A673 (cell line): ENCODE measurements at regions not wholly inside any gene's neighbourhood (a gene's known extent, or its start where the extent isn't known, plus 50 kb on each side); places are given as distances from the start of the nearest gene placed in this dataset.

Source experiments
- BruUV-seq: library from RNA; stranded (reverse); fragments of 400-500 nt; replicated peaks from 2 replicates; lab custom pipeline; 2021; lab: Mats Ljungman, UMichigan
- CTCF ChIA-PET: fragments of 300-600 bp; sonication (Branson Sonifier 250); formaldehyde crosslinking; loops from one replicate; lab custom pipeline; 2022; ENCODE audit warnings: antibody characterized with exemption; lab: Charles Lee
- POLR2A ChIA-PET: fragments of 300-600 bp; sonication (Branson Sonifier 250); formaldehyde crosslinking; loops from one replicate; lab custom pipeline; 2022; ENCODE audit warnings: antibody characterized with exemption; ENCODE audit not compliant: low non-redundant PET; lab: Charles Lee
- DNase-seq: peaks from one replicate; pipeline ENCODE4 v3.0.0-alpha.2; 2015; ENCODE audit warnings: low spot score
- H3K27ac ChIP-seq: fragments of 200-600 bp; sonication (generic); 2 replicates; pipeline ENCODE4 v1.5.1; 2016; ENCODE audit warnings: mixed run types, low read depth, mild to moderate bottlenecking, mixed read lengths, antibody characterized with exemption, low read length; ENCODE audit not compliant: poor library complexity, severe bottlenecking
- H3K27me3 ChIP-seq: fragments of 200-600 bp; sonication (generic); replicated peaks from 2 replicates; pipeline ENCODE4 v1.6.1; 2017; ENCODE audit warnings: mixed run types, low read depth, mild to moderate bottlenecking, mixed read lengths, antibody characterized with exemption, low read length; ENCODE audit not compliant: insufficient read depth, poor library complexity
- H3K36me3 ChIP-seq: fragments of 200-600 bp; sonication (generic); 2 replicates; pipeline ENCODE4 v1.6.1; 2016; ENCODE audit warnings: mixed run types, mild to moderate bottlenecking, mixed read lengths, antibody characterized with exemption, low read length; ENCODE audit not compliant: insufficient read depth, poor library complexity, severe bottlenecking
- H3K4me1 ChIP-seq: fragments of 200-600 bp; sonication (generic); 2 replicates; pipeline ENCODE4 v1.6.1; 2017; ENCODE audit warnings: mixed run types, mild to moderate bottlenecking, mixed read lengths, antibody characterized with exemption, low read length; ENCODE audit not compliant: insufficient read depth, poor library complexity, severe bottlenecking
- H3K4me3 ChIP-seq: fragments of 200-600 bp; sonication (generic); 2 replicates; pipeline ENCODE4 v1.5.1; 2016; ENCODE audit warnings: low read depth, mixed run types, mild to moderate bottlenecking, mixed read lengths, low read length; ENCODE audit not compliant: poor library complexity, severe bottlenecking
- H3K9me3 ChIP-seq: fragments of 200-600 bp; sonication (generic); 2 replicates; pipeline ENCODE4 v1.6.1; 2016; ENCODE audit warnings: mixed run types, low read depth, mild to moderate bottlenecking, mixed read lengths, antibody characterized with exemption, low read length; ENCODE audit not compliant: poor library complexity, severe bottlenecking
- CTCF ChIP-seq: fragments of 300-800, 200-600 bp; sonication (generic); conservative IDR thresholded peaks from 2 replicates; pipeline ENCODE4 v1.5.1; 2017; ENCODE audit warnings: low read depth, mild to moderate bottlenecking, antibody characterized with exemption, low read length, moderate library complexity, mixed read lengths
- EZH2 ChIP-seq: fragments of 200-600 bp; sonication (generic); IDR thresholded peaks from 2 replicates; pipeline ENCODE4 v1.6.1; 2017; ENCODE audit warnings: borderline replicate concordance, low read depth, mild to moderate bottlenecking, mixed read lengths, antibody characterized with exemption, low read length; ENCODE audit not compliant: poor library complexity, severe bottlenecking
- intact Hi-C: fragments of 100-400 bp; cut with micrococcal nuclease; formaldehyde crosslinking; loops from one replicate; pipeline ENCODE4 v1.10.0; 2022; ENCODE audit not compliant: unreplicated experiment

GRCh38 chr11:69231466-69232018, 62.4 kb upstream of the MYEOV start:
- BruUV-seq, result no TSS peak
- H3K27me3 ChIP-seq, result no peaks in the 10 kb centered on the region
- H3K4me3 ChIP-seq, result no peak overlapping the region
- TF ChIP-seq EZH2 (no peak), CTCF (no peak)
- intact Hi-C loops, result no loop called here
- no peak overlapping the region for H3K27ac ChIP-seq
- H3K9me3 ChIP-seq, result no peaks in the 10 kb centered on the region
- ChIA-PET POLR2A (no interaction called here), CTCF (no interaction called here)
- H3K4me1 ChIP-seq, result no peaks in the 10 kb centered on the region
- no peak for DNase-seq
- no peaks in the 10 kb centered on the region for H3K36me3 ChIP-seq

DNA sequence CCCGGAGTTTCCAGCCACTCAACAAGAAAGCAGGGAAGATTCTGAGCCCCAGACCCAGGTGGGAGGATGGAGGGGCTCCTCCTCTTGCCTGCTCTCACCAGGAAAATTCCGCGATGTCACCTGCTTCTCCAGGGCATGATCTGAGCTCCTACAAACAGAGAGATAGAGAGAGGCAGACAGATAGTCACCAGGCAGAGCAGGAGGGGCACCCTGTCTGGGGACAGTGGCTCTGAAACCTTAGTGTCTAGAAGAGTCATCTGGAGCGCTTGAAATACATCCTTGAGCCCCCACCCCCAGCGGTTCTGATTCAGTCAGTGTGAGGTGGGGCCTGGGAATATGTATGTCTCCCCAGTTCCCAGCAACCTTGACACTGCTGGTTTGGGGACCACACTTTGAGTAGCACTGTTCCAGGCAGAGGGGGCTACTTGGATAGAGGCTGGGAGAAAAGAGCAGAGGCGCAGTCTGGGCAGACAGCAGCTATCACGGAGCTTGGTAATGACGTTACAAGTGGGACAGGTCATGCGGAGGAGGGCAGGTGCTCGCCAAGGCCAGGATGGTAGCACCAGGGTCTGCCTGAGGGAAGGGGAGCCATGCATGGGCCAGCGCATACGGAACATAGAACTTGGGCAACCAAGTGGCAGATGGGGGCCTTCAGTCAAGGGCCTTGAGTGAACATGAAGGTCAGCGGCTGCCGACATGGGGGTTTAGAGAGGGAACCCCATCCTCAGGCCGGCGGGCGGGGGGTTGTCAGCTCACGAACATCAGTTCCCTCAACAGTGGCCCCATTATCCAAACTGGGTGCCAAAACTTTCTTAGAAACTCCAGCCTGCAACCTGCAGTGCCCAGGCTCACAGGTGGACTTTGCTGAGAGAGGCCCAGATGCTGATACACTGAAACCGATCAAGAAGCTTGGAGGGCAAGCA, 60.9 kb upstream of the MYEOV start:
- H3K4me1 ChIP-seq, result no peaks in the 10 kb centered on the region
- H3K27me3 ChIP-seq, result no peaks in the 10 kb centered on the region
- DNase-seq, result no peak
- CTCF ChIA-PET, result no interaction called here
- TF ChIP-seq EZH2, result no peak
- intact Hi-C loops, result no loop called here
- BruUV-seq, result no TSS peak
- H3K27ac ChIP-seq, result no peak overlapping the region
- H3K4me3 ChIP-seq, result no peak overlapping the region
- POLR2A ChIA-PET, result interaction anchor here (0.6 kb wide), 1 partner anchor 406 kb away, joined by 4 read pairs; no protein-coding TSS in a partner anchor
- no peaks in the 10 kb centered on the region for H3K36me3 ChIP-seq
- H3K9me3 ChIP-seq, result no peaks in the 10 kb centered on the region

GRCh38 chr11:69233744-69234570, 60.0 kb upstream of the MYEOV start:
- no peak for DNase-seq
- TF ChIP-seq EZH2 (no peak), CTCF (no peak)
- no peaks in the 10 kb centered on the region for H3K27me3 ChIP-seq
- H3K4me3 ChIP-seq, result no peak overlapping the region
- intact Hi-C loops, result no loop called here
- no peak overlapping the region for H3K27ac ChIP-seq
- POLR2A ChIA-PET, result interaction anchor here (0.6 kb wide), 1 partner anchor 405 kb away, joined by 4 read pairs; no protein-coding TSS in a partner anchor
- no peaks in the 10 kb centered on the region for H3K9me3 ChIP-seq
- H3K4me1 ChIP-seq, result no peaks in the 10 kb centered on the region
- CTCF ChIA-PET, result no interaction called here
- no TSS peak for BruUV-seq
- H3K36me3 ChIP-seq, result no peaks in the 10 kb centered on the region
